K562 (cell line): ENCODE measurements at regions not wholly inside any gene's neighbourhood (a gene's known extent, or its start where the extent isn't known, plus 50 kb on each side); places are given as distances from the start of the nearest gene placed in this dataset.

ENCODE experiments used
- CBFA2T2 ChIP-seq: fragments of 450-650 bp; conservative IDR thresholded peaks from 2 replicates; pipeline ENCODE4 v1.6.1; 2017; ENCODE audit warnings: mild to moderate bottlenecking
- ETV1 ChIP-seq: fragments of 450-650 bp; conservative IDR thresholded peaks from 2 replicates; pipeline ENCODE4 v1.6.1; 2016; ENCODE audit warnings: missing genetic modification characterization, control low read depth, low read depth, missing compliant biosample characterization
- MCM7 ChIP-seq, 2 experiments: fragments of 450-650 bp; IDR thresholded peaks; 2 replicates each; pipeline ENCODE4 v1.6.1; 2016 to 2018
- NRF1 ChIP-seq, 2 experiments: fragments of 450-650 bp; IDR thresholded peaks in 1 of 2; conservative IDR thresholded peaks in 1 of 2; 2 replicates each; pipeline ENCODE4 v1.6.1; 2014; ENCODE audit warnings: mild to moderate bottlenecking in 2 of 2
- POLR2A ChIP-seq: fragments of 450-650 bp; conservative IDR thresholded peaks from 2 replicates; pipeline ENCODE4 v1.6.1; 2016
- RB1 ChIP-seq: fragments of 450-650 bp; IDR thresholded peaks from 2 replicates; pipeline ENCODE4 v1.6.1; 2017; ENCODE audit warnings: low read depth, mild to moderate bottlenecking
- RBM25 ChIP-seq: fragments of 200-400 bp; formaldehyde crosslinking; IDR thresholded peaks from 2 replicates; pipeline ENCODE4 v1.6.1; 2018; ENCODE audit warnings: low read length, low read depth, moderate library complexity; ENCODE audit not compliant: severe bottlenecking
- SMC3 ChIP-seq: conservative IDR thresholded peaks from 2 replicates; pipeline ENCODE4 v1.6.1; 2011; ENCODE audit warnings: low read depth, low read length, improper control_type of control experiment; ENCODE audit not compliant: insufficient read depth
- YY1 ChIP-seq, 3 experiments: IDR thresholded peaks; 2 replicates each; pipeline ENCODE4 v1.6.1; 2011; ENCODE audit warnings: low read length in 2 of 3, mild to moderate bottlenecking in 2 of 3, moderate library complexity in 2 of 3, borderline replicate concordance in 1 of 3, control low read depth in 1 of 3, low read depth in 1 of 3; ENCODE audit not compliant: insufficient read depth in 3 of 3, insufficient replicate concordance in 2 of 3, control insufficient read depth in 1 of 3, insufficient read length in 1 of 3; ENCODE audit errors: extremely low read depth in 1 of 3
- ZNF184 ChIP-seq: sonication (generic); formaldehyde crosslinking; IDR thresholded peaks from 2 replicates; pipeline ENCODE4 v1.5.0; 2020; ENCODE audit warnings: missing genetic modification reagents
- TF ChIP-seq, protein P1 (sequence below), 2 experiments: fragments of 450-650 bp; formaldehyde crosslinking in 1 of 2; IDR thresholded peaks; 2 replicates each; pipeline versions ENCODE4 v1.4.0 to v1.6.1; 2014 to 2020; ENCODE audit warnings: mild to moderate bottlenecking in 2 of 2, borderline replicate concordance in 1 of 2, low read depth in 1 of 2

DNA sequence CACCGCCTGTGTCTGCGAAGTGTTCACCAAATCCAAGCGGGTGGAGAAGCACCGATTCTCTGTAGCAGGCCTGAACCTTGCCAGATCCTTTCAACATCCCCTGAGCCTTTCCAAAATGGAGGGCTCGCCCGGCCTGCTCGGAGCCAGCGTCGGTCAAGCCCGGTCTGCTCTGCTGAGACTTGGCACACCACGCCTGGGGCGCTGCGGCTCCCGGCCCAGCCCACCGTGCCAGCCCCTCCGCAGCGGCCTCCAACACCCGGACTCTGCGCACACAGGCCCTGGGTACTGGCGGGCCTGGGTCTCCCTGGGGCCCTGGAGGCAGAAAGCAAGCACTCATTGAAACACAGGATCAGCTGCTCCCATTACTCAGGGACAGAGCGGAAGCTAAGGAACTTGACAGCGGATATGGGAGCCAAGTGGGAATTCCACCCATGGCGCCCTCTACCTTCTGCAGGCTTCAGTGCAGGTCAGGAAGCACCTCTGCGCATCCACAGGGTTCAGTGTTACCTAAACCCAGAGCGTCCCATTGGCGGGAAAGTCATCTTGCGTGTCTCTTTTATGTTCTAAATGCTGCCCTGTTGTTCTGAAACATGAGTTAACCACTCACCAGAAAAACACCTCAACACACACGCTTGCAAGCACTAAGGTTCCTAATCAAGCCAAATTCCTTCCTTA, 159.9 kb downstream of the ZBTB18 start (continued):
- TF ChIP-seq, protein P1, sequence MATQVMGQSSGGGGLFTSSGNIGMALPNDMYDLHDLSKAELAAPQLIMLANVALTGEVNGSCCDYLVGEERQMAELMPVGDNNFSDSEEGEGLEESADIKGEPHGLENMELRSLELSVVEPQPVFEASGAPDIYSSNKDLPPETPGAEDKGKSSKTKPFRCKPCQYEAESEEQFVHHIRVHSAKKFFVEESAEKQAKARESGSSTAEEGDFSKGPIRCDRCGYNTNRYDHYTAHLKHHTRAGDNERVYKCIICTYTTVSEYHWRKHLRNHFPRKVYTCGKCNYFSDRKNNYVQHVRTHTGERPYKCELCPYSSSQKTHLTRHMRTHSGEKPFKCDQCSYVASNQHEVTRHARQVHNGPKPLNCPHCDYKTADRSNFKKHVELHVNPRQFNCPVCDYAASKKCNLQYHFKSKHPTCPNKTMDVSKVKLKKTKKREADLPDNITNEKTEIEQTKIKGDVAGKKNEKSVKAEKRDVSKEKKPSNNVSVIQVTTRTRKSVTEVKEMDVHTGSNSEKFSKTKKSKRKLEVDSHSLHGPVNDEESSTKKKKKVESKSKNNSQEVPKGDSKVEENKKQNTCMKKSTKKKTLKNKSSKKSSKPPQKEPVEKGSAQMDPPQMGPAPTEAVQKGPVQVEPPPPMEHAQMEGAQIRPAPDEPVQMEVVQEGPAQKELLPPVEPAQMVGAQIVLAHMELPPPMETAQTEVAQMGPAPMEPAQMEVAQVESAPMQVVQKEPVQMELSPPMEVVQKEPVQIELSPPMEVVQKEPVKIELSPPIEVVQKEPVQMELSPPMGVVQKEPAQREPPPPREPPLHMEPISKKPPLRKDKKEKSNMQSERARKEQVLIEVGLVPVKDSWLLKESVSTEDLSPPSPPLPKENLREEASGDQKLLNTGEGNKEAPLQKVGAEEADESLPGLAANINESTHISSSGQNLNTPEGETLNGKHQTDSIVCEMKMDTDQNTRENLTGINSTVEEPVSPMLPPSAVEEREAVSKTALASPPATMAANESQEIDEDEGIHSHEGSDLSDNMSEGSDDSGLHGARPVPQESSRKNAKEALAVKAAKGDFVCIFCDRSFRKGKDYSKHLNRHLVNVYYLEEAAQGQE (IDR thresholded peaks at IDR 0.05; ENCODE audit: borderline replicate concordance), result peak; percentile 14; the same call in 1 of the 2 replicates
- TF ChIP-seq, protein P1 (CRISPR knock-in tag; IDR thresholded peaks at IDR 0.05; ENCODE audit: low read depth), result no peak
- TF ChIP-seq POLR2A (no peak), YY1 (IDR thresholded peaks at IDR 0.05; ENCODE audit: borderline replicate concordance in 1 of 3, control insufficient read depth in 1 of 3, extremely low read depth in 1 of 3, insufficient read depth in 3 of 3, insufficient read length in 1 of 3, insufficient replicate concordance in 2 of 3, low read depth in 1 of 3, low read length in 2 of 3) (no peak), ZNF184 (CRISPR knock-in tag) (0 out of 2 replicates have a peak, but pooled peaks have one; percentile 12), RB1 (peak; percentile 57; the same call in 1 of the 2 replicates), RBM25 (peak; percentile 45), MCM7 (IDR thresholded peaks at IDR 0.05) (no peak), ETV1 (peak; percentile 30; the same call in 1 of the 2 replicates), SMC3 (peak; percentile 49; the same call in 1 of the 2 replicates), CBFA2T2 (no peak), NRF1 (conservative IDR thresholded peaks at IDR 0.05 in 1 of 2, IDR thresholded peaks at IDR 0.05 in 1 of 2) (peak; percentile 54 to 64)
